ENCODE measurements at regions not wholly inside any gene's neighbourhood (a gene's known extent, or its start where the extent isn't known, plus 50 kb on each side); places are given as distances from the start of the nearest gene placed in this dataset.

- TF ChIP-seq PHF8 (IDR thresholded peaks at IDR 0.05; ENCODE audit: borderline replicate concordance, low read depth) (no peak), JUNB (IDR thresholded peaks at IDR 0.05) (no peak), CTCF (IDR thresholded peaks at IDR 0.05) (no peak)
- TF ChIP-seq, protein P1, sequence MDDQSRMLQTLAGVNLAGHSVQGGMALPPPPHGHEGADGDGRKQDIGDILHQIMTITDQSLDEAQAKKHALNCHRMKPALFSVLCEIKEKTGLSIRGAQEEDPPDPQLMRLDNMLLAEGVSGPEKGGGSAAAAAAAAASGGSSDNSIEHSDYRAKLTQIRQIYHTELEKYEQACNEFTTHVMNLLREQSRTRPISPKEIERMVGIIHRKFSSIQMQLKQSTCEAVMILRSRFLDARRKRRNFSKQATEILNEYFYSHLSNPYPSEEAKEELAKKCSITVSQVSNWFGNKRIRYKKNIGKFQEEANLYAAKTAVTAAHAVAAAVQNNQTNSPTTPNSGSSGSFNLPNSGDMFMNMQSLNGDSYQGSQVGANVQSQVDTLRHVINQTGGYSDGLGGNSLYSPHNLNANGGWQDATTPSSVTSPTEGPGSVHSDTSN (IDR thresholded peaks at IDR 0.05), result no peak
Observed at GRCh38 chr12:113674302-113674701, 202.6 kb upstream of the LHX5 start.
